ENCODE measurements at regions not wholly inside any gene's neighbourhood (a gene's known extent, or its start where the extent isn't known, plus 50 kb on each side); places are given as distances from the start of the nearest gene placed in this dataset.
A peak's percentile ranks its signal among the peaks of the same experiment; 100 is the strongest.
"Not testable (repeated sequence)": the region's sequence is repeated elsewhere in the genome, so short reads cannot be mapped to it uniquely, and the experiment has no call there.

- DNase-seq (ENCODE audit: low read depth, low spot score): no peak
Measured at GRCh38 chr12:47491516-47492305, 214.1 kb downstream of the RPAP3 start.

- DNase-seq (ENCODE audit: low read depth, low spot score): no peak
Measured at GRCh38 chr12:47488888-47489287, 216.9 kb downstream of the RPAP3 start.

GRCh38 chr12:47481041-47481440, 224.8 kb downstream of the RPAP3 start:
- DNase-seq (ENCODE audit: low read depth, low spot score): no peak

- DNase-seq (ENCODE audit: low read depth, low spot score): no peak
Measured at GRCh38 chr12:47478426-47478825, 227.4 kb downstream of the RPAP3 start.

GRCh38 chr12:47473091-47473490, 232.7 kb downstream of the RPAP3 start:
- no peak for DNase-seq (ENCODE audit: low read depth, low spot score)

- not testable (repeated sequence) for DNase-seq (ENCODE audit: low read depth, low spot score)
Measured at GRCh38 chr12:47470349-47470748, 235.5 kb downstream of the RPAP3 start.

- DNase-seq (ENCODE audit: low read depth, low spot score): not testable (repeated sequence)
Measured at GRCh38 chr12:47463918-47464317, 241.9 kb downstream of the RPAP3 start.

- peak; percentile 0 for DNase-seq (ENCODE audit: low read depth, low spot score)
Measured at GRCh38 chr12:47458279-47458678, 247.6 kb downstream of the RPAP3 start.

GRCh38 chr12:47449797-47450196, 256.0 kb downstream of the RPAP3 start:
- no peak for DNase-seq (ENCODE audit: low read depth, low spot score)

GRCh38 chr12:47442310-47442709, 263.5 kb downstream of the RPAP3 start:
- DNase-seq (ENCODE audit: low read depth, low spot score): no peak

- DNase-seq (ENCODE audit: low read depth, low spot score): no peak
Measured at GRCh38 chr12:47441490-47441889, 264.3 kb downstream of the RPAP3 start.

GRCh38 chr12:47438175-47438574, 267.7 kb downstream of the RPAP3 start:
- no peak for DNase-seq (ENCODE audit: low read depth, low spot score)

- DNase-seq (ENCODE audit: low read depth, low spot score): no peak
Measured at GRCh38 chr12:47437570-47437969, 268.3 kb downstream of the RPAP3 start.

GRCh38 chr12:47433876-47434275, 272.0 kb downstream of the RPAP3 start:
- DNase-seq (ENCODE audit: low read depth, low spot score): no peak

GRCh38 chr12:47426678-47427309, 279.0 kb downstream of the RPAP3 start:
- DNase-seq (ENCODE audit: low read depth, low spot score): not testable (repeated sequence)

GRCh38 chr12:47422611-47423010, 283.2 kb downstream of the RPAP3 start:
- DNase-seq (ENCODE audit: low read depth, low spot score): no peak

- DNase-seq (ENCODE audit: low read depth, low spot score): no peak
Measured at GRCh38 chr12:47419497-47419896, 286.3 kb downstream of the RPAP3 start.

GRCh38 chr12:47417955-47418354, 287.9 kb downstream of the RPAP3 start:
- no peak for DNase-seq (ENCODE audit: low read depth, low spot score)

- DNase-seq (ENCODE audit: low read depth, low spot score): no peak
Measured at GRCh38 chr12:47417121-47417520, 288.7 kb downstream of the RPAP3 start.

- DNase-seq (ENCODE audit: low read depth, low spot score): no peak
Measured at GRCh38 chr12:47415054-47415453, 290.8 kb downstream of the RPAP3 start.

GRCh38 chr12:47414511-47414910, 291.3 kb downstream of the RPAP3 start:
- DNase-seq (ENCODE audit: low read depth, low spot score): no peak

GRCh38 chr12:47413806-47414205, 292.0 kb downstream of the RPAP3 start:
- peak; percentile 47 for DNase-seq (ENCODE audit: low read depth, low spot score)

- DNase-seq (ENCODE audit: low read depth, low spot score): no peak
Measured at GRCh38 chr12:47412601-47413236, 293.1 kb downstream of the RPAP3 start.
